Testis (tissue), 2 donors: ENCODE measurements at regions not wholly inside any gene's neighbourhood (a gene's known extent, or its start where the extent isn't known, plus 50 kb on each side); places are given as distances from the start of the nearest gene placed in this dataset.

Experiments
- CTCF ChIP-seq, 3 experiments: fragments of 450-650 bp in 2 of 3; fragments of 200-600 bp in 1 of 3; sonication (generic) in 1 of 3; IDR thresholded peaks; one replicate each; pipeline ENCODE4 v1.5.1; 2016 to 2019; ENCODE audit warnings: antibody characterized with exemption in 3 of 3, mild to moderate bottlenecking in 2 of 3, moderate library complexity in 1 of 3
- POLR2A ChIP-seq: fragments of 450-650 bp; IDR thresholded peaks from one replicate; pipeline ENCODE4 v1.6.1; 2017; ENCODE audit warnings: antibody characterized with exemption, mild to moderate bottlenecking, moderate library complexity

GRCh38 chr15:46917721-46918252 is 799.5 kb upstream of the SEMA6D start:
- TF ChIP-seq POLR2A (no peak), CTCF (IDR thresholded peaks at IDR 0.05) (no peak)
